Posterior cingulate gyrus (tissue), 11 donors: ENCODE measurements at regions not wholly inside any gene's neighbourhood (a gene's known extent, or its start where the extent isn't known, plus 50 kb on each side); places are given as distances from the start of the nearest gene placed in this dataset.
A peak's percentile ranks its signal among the peaks of the same experiment; 100 is the strongest.

Source experiments
- DNase-seq, 10 donors: peaks; one replicate each; pipeline versions ENCODE4 v3.0.0 to v3.0.0-alpha.2; 2020 to 2021; ENCODE audit warnings: mixed read lengths in 3 of 10
- intact Hi-C: fragments of 100-400 bp; cut with DNase I; formaldehyde crosslinking; loops from one replicate; pipeline ENCODE4 v1.15.1; 2023

DNA sequence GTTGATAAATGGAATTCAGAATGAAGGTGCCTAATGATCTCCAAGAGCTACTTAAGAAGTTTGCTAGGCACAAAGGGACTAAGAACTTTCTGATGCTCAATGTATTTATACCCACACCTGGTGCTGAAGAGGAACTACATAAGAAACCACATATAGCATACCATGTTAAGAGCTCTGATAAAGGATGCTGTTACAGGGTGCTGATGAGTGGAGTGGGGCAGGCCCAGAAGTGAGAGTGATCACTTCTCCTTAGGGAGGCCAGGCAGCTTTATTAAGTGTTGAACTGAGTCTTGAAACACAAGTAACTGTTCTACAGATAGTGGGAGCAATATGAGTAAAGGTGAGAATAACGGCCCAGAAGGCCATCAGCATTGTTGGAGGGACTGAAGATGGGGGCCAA is 68.3 kb upstream of the CHRDL1 start:
- intact Hi-C loops: no loop called here
- DNase-seq: no peak

DNA sequence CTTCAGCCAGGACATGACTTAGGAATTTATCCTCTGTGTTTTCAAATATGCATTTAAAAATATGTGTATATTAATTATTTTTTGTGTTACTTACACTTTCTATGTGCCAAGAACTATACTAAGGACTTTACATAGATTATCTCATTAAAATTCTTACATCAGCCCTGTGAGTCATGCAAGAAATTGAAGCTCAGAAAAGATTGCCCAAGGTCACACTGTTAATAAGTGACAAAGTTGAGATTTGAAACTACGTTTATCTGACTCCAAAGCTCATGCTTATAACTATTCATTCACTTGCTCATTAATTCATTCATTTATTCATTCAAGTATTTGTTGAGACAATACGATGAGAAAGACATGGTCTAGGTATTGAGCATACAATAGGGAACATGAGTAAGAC is 62.9 kb upstream of the CHRDL1 start:
- intact Hi-C loops: no loop called here
- no peak for DNase-seq

DNA sequence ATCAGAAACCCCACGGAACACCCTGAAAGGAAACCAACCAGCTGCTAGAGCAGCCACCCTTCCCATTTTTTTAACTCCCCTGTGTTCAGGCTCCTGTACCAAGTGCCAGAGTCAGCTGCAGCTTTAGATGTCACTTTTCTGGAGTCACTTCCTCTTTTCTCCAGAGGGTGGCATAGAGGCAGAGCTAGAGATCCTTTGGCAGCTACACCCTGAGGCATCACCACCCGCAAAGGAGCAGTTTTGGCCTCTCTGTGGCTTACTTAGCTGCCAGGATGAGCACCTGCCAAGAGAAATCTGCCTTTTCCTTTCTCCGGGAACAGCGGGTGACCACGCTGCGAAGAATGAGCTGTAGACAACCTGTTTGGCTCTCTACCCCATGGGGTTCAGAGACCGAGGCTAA is 58.0 kb upstream of the CHRDL1 start:
- intact Hi-C loops: loop anchor here (5.0 kb wide), 2 partner anchors 244 to 389 kb away; partner anchors contain the start of gene PAK3
- DNase-seq: peak in 6 of 10 donors; percentile 10 to 79 (median 42)

GRCh38 chrX:110852180-110852579 is 56.6 kb upstream of the CHRDL1 start:
- DNase-seq: no peak
- intact Hi-C loops: loop anchor here (5.0 kb wide), 2 partner anchors 245 to 390 kb away; partner anchors contain the start of gene PAK3

- intact Hi-C loops: loop anchor here (5.0 kb wide), 2 partner anchors 246 to 391 kb away; partner anchors contain the start of gene PAK3
- no peak for DNase-seq
Observed at GRCh38 chrX:110851780-110852179, 56.2 kb upstream of the CHRDL1 start.

DNA sequence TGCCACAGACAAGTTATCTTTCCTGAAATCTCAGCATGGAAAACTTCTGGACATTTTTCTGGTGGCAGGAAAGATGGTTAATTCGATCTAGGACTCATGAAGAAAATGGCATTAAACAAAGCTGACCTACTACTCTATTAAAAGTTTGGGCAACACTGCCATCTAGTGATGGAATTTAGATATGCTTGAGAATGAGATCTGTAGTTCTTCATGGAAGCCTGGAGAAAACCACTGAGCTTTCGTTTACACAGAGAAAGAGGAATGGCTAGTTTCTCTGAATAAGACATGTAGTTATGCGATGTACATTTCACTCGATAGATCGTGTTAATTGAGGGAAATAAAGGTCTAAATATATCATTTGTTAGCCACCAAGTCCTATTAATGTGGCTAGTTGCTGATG is 51.7 kb upstream of the CHRDL1 start:
- intact Hi-C loops: loop anchor here (1.0 to 5.0 kb wide), 2 partner anchors 397 to 685 kb away; no protein-coding TSS in a partner anchor
- no peak for DNase-seq

- no peak for DNase-seq
- intact Hi-C loops: loop anchor here (5.0 kb wide), 1 partner anchor 684 kb away; no protein-coding TSS in a partner anchor
Observed at GRCh38 chrX:110846071-110846470, 50.5 kb upstream of the CHRDL1 start.
